IMR-90 (cell line): ENCODE measurements at regions not wholly inside any gene's neighbourhood (a gene's known extent, or its start where the extent isn't known, plus 50 kb on each side); places are given as distances from the start of the nearest gene placed in this dataset.

Source experiments
- ATAC-seq: fragments of 200-7000 bp; cut with Tn5 transposase; 2 replicates; pipeline ENCODE4 v1.9.1; 2020; ENCODE audit warnings: low read depth, mild to moderate bottlenecking, moderate library complexity
- BruUV-seq: library from RNA; stranded (reverse); fragments of 400-500 nt; replicated peaks from 2 replicates; lab custom pipeline; 2021; lab: Mats Ljungman, UMichigan
- CTCF ChIA-PET: fragments of 300-600 bp; formaldehyde crosslinking; extraction: SDS; loops from one replicate; lab custom pipeline; 2021; ENCODE audit warnings: antibody characterized with exemption; lab: Yijun Ruan, JAX
- POLR2A ChIA-PET: fragments of 300-600 bp; sonication (Branson Sonifier 250); formaldehyde crosslinking; loops from one replicate; lab custom pipeline; 2022; ENCODE audit warnings: antibody characterized with exemption; ENCODE audit not compliant: unreplicated experiment; lab: Charles Lee
- DNase-seq: peaks from one replicate; pipeline ENCODE4 v3.0.0; 2013
- H2AFZ ChIP-seq: replicated peaks from 2 replicates; pipeline ENCODE3; 2013; ENCODE audit warnings: low read length, mild to moderate bottlenecking; ENCODE audit not compliant: poor library complexity
- H2AK5ac ChIP-seq: 2 replicates; pipeline ENCODE4 v1.6.1; 2013; ENCODE audit warnings: low read depth, low read length, inconsistent platforms
- H2AK9ac ChIP-seq: replicated peaks from 2 replicates; pipeline ENCODE3; 2013; ENCODE audit warnings: mild to moderate bottlenecking, low read depth, low read length, moderate library complexity; ENCODE audit not compliant: poor library complexity
- H2BK120ac ChIP-seq: 2 replicates; pipeline ENCODE4 v1.6.1; 2013; ENCODE audit warnings: low read depth, low read length, inconsistent platforms
- H2BK15ac ChIP-seq: 3 replicates; pipeline ENCODE4 v1.6.1; 2013; ENCODE audit warnings: low read depth, low read length, inconsistent platforms
- H2BK20ac ChIP-seq: 2 replicates; pipeline ENCODE4 v1.6.1; 2013; ENCODE audit warnings: low read depth, mild to moderate bottlenecking, inconsistent platforms, low read length, moderate library complexity
- H2BK5ac ChIP-seq: 2 replicates; pipeline ENCODE4 v1.6.1; 2013; ENCODE audit warnings: mild to moderate bottlenecking, low read depth, low read length, inconsistent platforms; ENCODE audit not compliant: poor library complexity, severe bottlenecking
- H3K14ac ChIP-seq: replicated peaks from 2 replicates; pipeline ENCODE4 v1.6.1; 2013; ENCODE audit warnings: low read depth, low read length, inconsistent platforms
- H3K18ac ChIP-seq: 2 replicates; pipeline ENCODE4 v1.6.1; 2013; ENCODE audit warnings: low read depth, low read length, control low read depth
- H3K23ac ChIP-seq: 2 replicates; pipeline ENCODE4 v1.6.1; 2013; ENCODE audit warnings: low read depth, low read length, inconsistent platforms
- H3K27ac ChIP-seq: 2 replicates; pipeline ENCODE4 v1.5.1; 2013; ENCODE audit warnings: mild to moderate bottlenecking, control low read depth, low read length; ENCODE audit not compliant: insufficient read depth
- H3K27me3 ChIP-seq: 2 replicates; pipeline ENCODE4 v1.6.1; 2013; ENCODE audit warnings: low read length; ENCODE audit not compliant: control insufficient read depth, insufficient read depth
- H3K36me3 ChIP-seq: 2 replicates; pipeline ENCODE4 v1.6.1; 2013; ENCODE audit warnings: low read length, mixed read lengths; ENCODE audit not compliant: control insufficient read depth, insufficient read depth
- H3K4ac ChIP-seq: 2 replicates; pipeline ENCODE4 v1.6.1; 2013; ENCODE audit warnings: low read depth, low read length, inconsistent platforms
- H3K4me1 ChIP-seq: 2 replicates; pipeline ENCODE4 v1.6.1; 2013; ENCODE audit warnings: low read length, mixed read lengths; ENCODE audit not compliant: control insufficient read depth, insufficient read depth
- H3K4me2 ChIP-seq: 2 replicates; pipeline ENCODE4 v1.6.1; 2013; ENCODE audit warnings: low read depth, mild to moderate bottlenecking, control low read depth, low read length, moderate library complexity
- H3K4me3 ChIP-seq: 2 replicates; pipeline ENCODE4 v1.5.1; 2013; ENCODE audit warnings: low read depth, mild to moderate bottlenecking, control low read depth, low read length, moderate library complexity; ENCODE audit not compliant: insufficient read depth
- H3K56ac ChIP-seq: 2 replicates; pipeline ENCODE4 v1.6.1; 2013; ENCODE audit warnings: low read length, inconsistent platforms; ENCODE audit not compliant: insufficient read depth; ENCODE audit errors: extremely low read depth
- H3K79me1 ChIP-seq, 2 experiments: 2 replicates each; pipeline ENCODE4 v1.6.1; 2013; ENCODE audit warnings: low read length in 2 of 2, inconsistent platforms in 1 of 2, low read depth in 1 of 2
- H3K9ac ChIP-seq: 2 replicates; pipeline ENCODE4 v1.6.1; 2013; ENCODE audit warnings: low read depth, low read length, control low read depth
- H3K9me1 ChIP-seq: 2 replicates; pipeline ENCODE4 v1.6.1; 2013; ENCODE audit warnings: low read length, inconsistent platforms; ENCODE audit not compliant: insufficient read depth
- H3K9me3 ChIP-seq: 2 replicates; pipeline ENCODE4 v1.6.1; 2013; ENCODE audit warnings: low read length; ENCODE audit not compliant: control insufficient read depth, insufficient read depth
- H4K20me1 ChIP-seq: 2 replicates; pipeline ENCODE4 v1.6.1; 2013; ENCODE audit warnings: low read length, inconsistent platforms; ENCODE audit not compliant: insufficient read depth
- H4K5ac ChIP-seq: 2 replicates; pipeline ENCODE4 v1.6.1; 2013; ENCODE audit warnings: mild to moderate bottlenecking, low read depth, low read length, control low read depth
- H4K8ac ChIP-seq, 2 experiments: 2 replicates each; pipeline ENCODE4 v1.6.1; 2013; ENCODE audit warnings: low read depth in 2 of 2, low read length in 2 of 2, control low read depth in 1 of 2, inconsistent platforms in 1 of 2
- H4K91ac ChIP-seq: 2 replicates; pipeline ENCODE4 v1.6.1; 2013; ENCODE audit warnings: low read depth, low read length, inconsistent platforms; ENCODE audit not compliant: insufficient read depth
- BHLHE40 ChIP-seq: fragments of 150-350 bp; IDR thresholded peaks from 2 replicates; pipeline ENCODE4 v1.6.1; 2016; ENCODE audit warnings: mild to moderate bottlenecking, low read depth, low read length
- CEBPB ChIP-seq: IDR thresholded peaks from 2 replicates; pipeline ENCODE4 v1.6.1; 2012; ENCODE audit warnings: low read depth, low read length, improper control_type of control experiment
- CHD1 ChIP-seq: IDR thresholded peaks from 2 replicates; pipeline ENCODE4 v1.6.1; 2012; ENCODE audit warnings: low read depth, low read length, improper control_type of control experiment
- CTCF ChIP-seq: conservative IDR thresholded peaks from 2 replicates; pipeline ENCODE4 v1.5.1; 2012; ENCODE audit warnings: mild to moderate bottlenecking, low read depth, low read length, improper control_type of control experiment
- FOS ChIP-seq: fragments of 150-350 bp; IDR thresholded peaks from 2 replicates; pipeline ENCODE4 v1.6.1; 2016; ENCODE audit warnings: low read depth, low read length
- MAFK ChIP-seq: IDR thresholded peaks from 2 replicates; pipeline ENCODE4 v1.6.1; 2012; ENCODE audit warnings: low read depth, low read length, improper control_type of control experiment
- MAZ ChIP-seq: IDR thresholded peaks from 2 replicates; pipeline ENCODE4 v1.6.1; 2012; ENCODE audit warnings: low read depth, mild to moderate bottlenecking, low read length, improper control_type of control experiment, moderate library complexity, borderline replicate concordance
- MXI1 ChIP-seq: IDR thresholded peaks from 2 replicates; pipeline ENCODE4 v1.6.1; 2012; ENCODE audit warnings: low read depth, mild to moderate bottlenecking, low read length, moderate library complexity, borderline replicate concordance
- NFE2L2 ChIP-seq: fragments of 150-350 bp; IDR thresholded peaks from 2 replicates; pipeline ENCODE4 v1.6.1; 2016; ENCODE audit warnings: low read depth, mild to moderate bottlenecking, low read length
- POLR2A ChIP-seq: IDR thresholded peaks from 2 replicates; pipeline ENCODE4 v1.6.1; 2012; ENCODE audit warnings: mild to moderate bottlenecking, low read depth, low read length
- RAD21 ChIP-seq: IDR thresholded peaks from 2 replicates; pipeline ENCODE4 v1.6.1; 2012; ENCODE audit warnings: low read length, improper control_type of control experiment
- RCOR1 ChIP-seq: IDR thresholded peaks from 2 replicates; pipeline ENCODE4 v1.6.1; 2012; ENCODE audit warnings: mild to moderate bottlenecking, low read length, improper control_type of control experiment; ENCODE audit not compliant: insufficient replicate concordance
- RFX5 ChIP-seq: IDR thresholded peaks from 2 replicates; pipeline ENCODE4 v1.8.0; 2012; ENCODE audit warnings: low read depth, mild to moderate bottlenecking, low read length, moderate library complexity
- SMC3 ChIP-seq: fragments of 150-350 bp; IDR thresholded peaks from 2 replicates; pipeline ENCODE4 v1.6.1; 2016; ENCODE audit warnings: low read depth, mild to moderate bottlenecking, antibody characterized with exemption, low read length, moderate library complexity
- USF2 ChIP-seq: fragments of 150-350 bp; IDR thresholded peaks from 2 replicates; pipeline ENCODE4 v1.6.1; 2017; ENCODE audit warnings: mild to moderate bottlenecking, antibody characterized with exemption, low read length, low read depth
- WGBS, 2 experiments: methylation state at CpG; one replicate each; pipeline versions ENCODE4 v1.1.5 to v1.1.7; 2013; ENCODE audit warnings: missing lambda C conversion rate in 2 of 2; ENCODE audit not compliant: insufficient read length in 1 of 2; ENCODE audit errors: extremely low coverage in 2 of 2; 5-methylcytosine and 5-hydroxymethylcytosine counted together
- dilution Hi-C: fragments of 300-500 bp; cut with HindIII; formaldehyde crosslinking; loops from one replicate; pipeline ENCODE4 v1.14.3; 2018; ENCODE audit warnings: low sequenced_read_pairs; ENCODE audit not compliant: unreplicated experiment
- in situ Hi-C: fragments of 300-500 bp; cut with MboI; formaldehyde crosslinking; loops from 3 replicates; pipeline ENCODE4 v1.14.3; 2019; ENCODE audit warnings: low sequenced_read_pairs, inconsistent platforms, mixed read lengths
- intact Hi-C: fragments of 100-400 bp; cut with micrococcal nuclease; formaldehyde crosslinking; loops from 2 replicates; pipeline ENCODE4 v1.10.0; 2022
- TF ChIP-seq, protein P1 (sequence below): fragments of 150-350 bp; IDR thresholded peaks from 2 replicates; pipeline ENCODE4 v1.6.1; 2016; ENCODE audit warnings: low read depth, mild to moderate bottlenecking, low read length, moderate library complexity, borderline replicate concordance

DNA sequence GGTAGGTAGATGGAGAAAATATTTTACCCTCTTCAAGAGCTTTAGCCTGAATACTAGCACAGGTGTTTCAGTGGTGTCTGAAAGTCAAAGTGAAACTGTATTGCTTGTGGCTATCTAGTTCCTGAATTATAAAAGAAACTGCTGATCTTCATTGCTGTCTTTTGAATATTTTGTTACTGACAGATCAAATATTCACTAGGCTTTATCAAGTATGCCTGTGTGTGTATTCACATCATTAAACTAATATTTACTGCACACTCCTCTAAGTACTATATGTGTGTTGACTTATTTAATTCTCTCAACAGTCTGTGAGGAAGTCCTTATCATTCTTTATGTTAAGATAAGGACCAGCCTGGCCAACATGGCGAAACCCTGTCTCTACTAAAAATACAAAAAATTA lies 139.6 kb downstream of the SOCS6 start:
- no peak overlapping the region for H3K27ac ChIP-seq
- H3K36me3 ChIP-seq = no peaks in the 10 kb centered on the region
- no peak overlapping the region for H4K91ac ChIP-seq
- dilution Hi-C loops = loop anchor here (25.0 kb wide), 1 partner anchor 241 kb away; no protein-coding TSS in a partner anchor
- no TSS peak for BruUV-seq
- ATAC-seq (no peak), DNase-seq (no peak)
- H3K23ac ChIP-seq = no peak overlapping the region
- peaks cover 10% of the 10 kb centered on the region for H3K4me1 ChIP-seq
- no peak overlapping the region for H3K14ac ChIP-seq
- no peak overlapping the region for H4K5ac ChIP-seq
- CTCF ChIA-PET = interaction anchor here (0.7 kb wide), 1 partner anchor 233 kb away, joined by 3 read pairs; no protein-coding TSS in a partner anchor
- no CpG with 5 or more reads among the region's 1 CpG for WGBS, 2 experiments
- H4K20me1 ChIP-seq = no peaks in the 10 kb centered on the region
- H3K9ac ChIP-seq = no peak overlapping the region
- 0 out of 2 replicates have a peak, but pooled peaks cover 8% of the 10 kb centered on the region for H3K9me1 ChIP-seq
- H3K18ac ChIP-seq = no peak overlapping the region
- in situ Hi-C loops = no loop called here
- no peak overlapping the region for H2BK5ac ChIP-seq
- H3K27me3 ChIP-seq = no peaks in the 10 kb centered on the region
- no peak overlapping the region for H2AK9ac ChIP-seq
- H3K4me3 ChIP-seq = no peak overlapping the region
- H2AK5ac ChIP-seq = no peak overlapping the region
- no peak overlapping the region for H3K4me2 ChIP-seq
- no peak overlapping the region for H2AFZ ChIP-seq
- POLR2A ChIA-PET = no interaction called here
- intact Hi-C loops = no loop called here
- no peak overlapping the region for H2BK15ac ChIP-seq
- H3K4ac ChIP-seq = no peak overlapping the region; the same call in 1 of the 2 replicates
- TF ChIP-seq CEBPB (no peak), CTCF (no peak), FOS (no peak), POLR2A (no peak), RCOR1 (no peak), USF2 (no peak), MAFK (no peak), MXI1 (no peak), RFX5 (no peak), MAZ (no peak), NFE2L2 (no peak), CHD1 (no peak), SMC3 (no peak), RAD21 (no peak), BHLHE40 (no peak)
- TF ChIP-seq, protein P1, sequence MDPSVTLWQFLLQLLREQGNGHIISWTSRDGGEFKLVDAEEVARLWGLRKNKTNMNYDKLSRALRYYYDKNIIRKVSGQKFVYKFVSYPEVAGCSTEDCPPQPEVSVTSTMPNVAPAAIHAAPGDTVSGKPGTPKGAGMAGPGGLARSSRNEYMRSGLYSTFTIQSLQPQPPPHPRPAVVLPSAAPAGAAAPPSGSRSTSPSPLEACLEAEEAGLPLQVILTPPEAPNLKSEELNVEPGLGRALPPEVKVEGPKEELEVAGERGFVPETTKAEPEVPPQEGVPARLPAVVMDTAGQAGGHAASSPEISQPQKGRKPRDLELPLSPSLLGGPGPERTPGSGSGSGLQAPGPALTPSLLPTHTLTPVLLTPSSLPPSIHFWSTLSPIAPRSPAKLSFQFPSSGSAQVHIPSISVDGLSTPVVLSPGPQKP = no peak
- H4K8ac ChIP-seq = no peak overlapping the region
- H3K56ac ChIP-seq = no peak overlapping the region
- H2BK20ac ChIP-seq = no peak overlapping the region
- H3K9me3 ChIP-seq = peaks cover 3% of the 10 kb centered on the region; the same call in 1 of the 2 replicates
- H2BK120ac ChIP-seq = no peak overlapping the region
- H3K79me1 ChIP-seq = 0 out of 4 replicates have a peak, but pooled peaks cover 0 to 3% of the 10 kb centered on the region in 2 experiments
